CD14-positive monocyte (primary cell): ENCODE measurements at regions not wholly inside any gene's neighbourhood (a gene's known extent, or its start where the extent isn't known, plus 50 kb on each side); places are given as distances from the start of the nearest gene placed in this dataset.

Experiments
- DNase-seq, 3 donors: peaks; one replicate each; pipeline ENCODE4 v3.0.0-alpha.2; 2011 to 2022
- H2AFZ ChIP-seq: 2 replicates; pipeline ENCODE4 v1.6.0; 2012; ENCODE audit warnings: mild to moderate bottlenecking, low read depth, low read length, inconsistent platforms; ENCODE audit not compliant: insufficient read depth, poor library complexity, severe bottlenecking
- H3K27ac ChIP-seq, 2 donors: 1 replicate in 1 of 2; 2 replicates in 1 of 2; pipeline ENCODE4 v1.5.1; 2012 to 2013; ENCODE audit warnings: low read length in 2 of 2, control low read depth in 1 of 2, inconsistent platforms in 1 of 2, low read depth in 1 of 2, mild to moderate bottlenecking in 1 of 2
- H3K27me3 ChIP-seq, 2 donors: one replicate each; pipeline versions ENCODE4 v1.6.0 to v1.6.1; 2011 to 2013; ENCODE audit warnings: low read length in 2 of 2; ENCODE audit not compliant: control insufficient read depth in 2 of 2, insufficient read depth in 2 of 2
- H3K36me3 ChIP-seq, 2 donors: replicated peaks in 1 of 2; 1 replicate in 1 of 2; 2 replicates in 1 of 2; pipeline versions ENCODE4 v1.5.1 to v1.6.1; 2012 to 2013; ENCODE audit warnings: low read length in 2 of 2, control low read depth in 1 of 2, inconsistent platforms in 1 of 2, mild to moderate bottlenecking in 1 of 2; ENCODE audit not compliant: insufficient read depth in 2 of 2, control insufficient read depth in 1 of 2
- H3K4me1 ChIP-seq, 2 donors: 1 replicate in 1 of 2; 2 replicates in 1 of 2; pipeline versions ENCODE4 v1.5.1 to v1.6.1; 2012 to 2013; ENCODE audit warnings: low read length in 2 of 2, control low read depth in 1 of 2, inconsistent platforms in 1 of 2, mild to moderate bottlenecking in 1 of 2, moderate library complexity in 1 of 2; ENCODE audit not compliant: insufficient read depth in 2 of 2, control insufficient read depth in 1 of 2
- H3K4me2 ChIP-seq: replicated peaks from 2 replicates; pipeline ENCODE3; 2012; ENCODE audit warnings: low read length, moderate library complexity, mild to moderate bottlenecking; ENCODE audit not compliant: poor library complexity, severe bottlenecking; ENCODE audit errors: extremely low read depth
- H3K4me3 ChIP-seq, 3 experiments: fragments of 200-600 bp in 1 of 3; sonication (generic) in 1 of 3; replicated peaks in 1 of 3; 1 replicate in 2 of 3; 2 replicates in 1 of 3; pipeline ENCODE4 v1.5.1; 2011 to 2013; ENCODE audit warnings: low read length in 3 of 3, mild to moderate bottlenecking in 3 of 3, control low read depth in 2 of 3, low read depth in 2 of 3, inconsistent platforms in 1 of 3, moderate library complexity in 1 of 3
- H3K79me2 ChIP-seq: 2 replicates; pipeline ENCODE4 v1.6.0; 2012; ENCODE audit warnings: mild to moderate bottlenecking, control low read depth, inconsistent platforms, low read length, moderate library complexity; ENCODE audit not compliant: insufficient read depth
- H3K9ac ChIP-seq: 2 replicates; pipeline ENCODE4 v1.6.0; 2017; ENCODE audit warnings: low read length, mild to moderate bottlenecking; ENCODE audit not compliant: insufficient read depth, poor library complexity, severe bottlenecking
- H3K9me3 ChIP-seq, 2 donors: replicated peaks in 1 of 2; 1 replicate in 1 of 2; 2 replicates in 1 of 2; pipeline versions ENCODE4 v1.5.1 to v1.6.1; 2012 to 2013; ENCODE audit warnings: low read length in 2 of 2, control low read depth in 1 of 2; ENCODE audit not compliant: control insufficient read depth in 1 of 2, insufficient read depth in 1 of 2
- H4K20me1 ChIP-seq: 2 replicates; pipeline ENCODE4 v1.6.0; 2012; ENCODE audit warnings: mild to moderate bottlenecking, low read length, control low read depth, moderate library complexity; ENCODE audit not compliant: insufficient read depth
- H3K27ac Mint-ChIP-seq, 7 donors: one replicate each; pipeline ENCODE4 v1.8.0; 2020; ENCODE audit warnings: mild to moderate bottlenecking in 7 of 7, mixed read lengths in 7 of 7, moderate library complexity in 6 of 7, inconsistent platforms in 2 of 7
- H3K27me3 Mint-ChIP-seq, 3 donors: one replicate each; pipeline ENCODE4 v1.8.0; 2021 to 2022; ENCODE audit warnings: low read depth in 3 of 3, mild to moderate bottlenecking in 3 of 3, mixed read lengths in 3 of 3, moderate library complexity in 3 of 3, inconsistent platforms in 1 of 3
- H3K36me3 Mint-ChIP-seq, 2 donors: one replicate each; pipeline ENCODE4 v1.8.0; 2020; ENCODE audit warnings: mixed read lengths in 2 of 2, inconsistent platforms in 1 of 2, mild to moderate bottlenecking in 1 of 2
- H3K4me1 Mint-ChIP-seq: one replicate; pipeline ENCODE4 v1.8.0; 2020; ENCODE audit warnings: mild to moderate bottlenecking, mixed read lengths
- H3K4me3 Mint-ChIP-seq, 2 donors: one replicate each; pipeline ENCODE4 v1.8.0; 2020; ENCODE audit warnings: mild to moderate bottlenecking in 2 of 2, mixed read lengths in 2 of 2, moderate library complexity in 1 of 2
- H3K9me3 Mint-ChIP-seq, 7 donors: one replicate each; pipeline ENCODE4 v1.8.0; 2020 to 2022; ENCODE audit warnings: mixed read lengths in 7 of 7, mild to moderate bottlenecking in 6 of 7, moderate library complexity in 6 of 7, inconsistent platforms in 2 of 7
- WGBS: methylation state at CpG from one replicate; pipeline ENCODE4 v1.1.5; 2013; ENCODE audit warnings: missing lambda C conversion rate; ENCODE audit not compliant: insufficient coverage; 5-methylcytosine and 5-hydroxymethylcytosine counted together
- intact Hi-C, 2 donors: fragments of 100-400 bp; cut with micrococcal nuclease; formaldehyde crosslinking; loops; one replicate each; pipeline versions ENCODE4 v1.15.0 to v1.15.1; 2023
- TF ChIP-seq, protein P1 (sequence below): fragments of 200-600 bp; IDR thresholded peaks from one replicate; pipeline ENCODE4 v1.8.0; 2022; ENCODE audit warnings: antibody characterized with exemption, mild to moderate bottlenecking

- peaks cover 2 to 6% (median 3%) of the 10 kb centered on the region in 7 donors for H3K9me3 Mint-ChIP-seq
These were observed 1196.9 kb downstream of the NLGN4X start for GRCh38 chrX:5031792-5032191.

DNA sequence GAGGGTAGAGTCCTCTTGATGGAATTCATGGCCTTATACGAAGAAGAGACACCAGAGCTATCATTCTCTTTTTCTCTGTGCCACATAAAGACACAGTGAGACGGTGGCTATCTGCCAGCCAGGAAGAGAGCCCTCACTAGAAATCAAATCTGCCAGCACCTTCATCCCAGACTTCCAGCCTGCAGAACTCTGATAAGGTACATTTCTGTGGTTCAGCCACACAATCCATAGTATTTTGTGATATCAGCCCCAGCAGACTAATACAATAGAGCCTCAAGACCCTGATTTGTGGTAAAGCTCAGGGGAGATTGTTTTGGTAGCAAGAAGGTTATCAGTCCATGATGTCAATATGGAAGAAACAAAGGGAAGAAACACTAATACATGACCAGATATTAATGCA lies 1213.2 kb downstream of the NLGN4X start:
- H3K4me1 Mint-ChIP-seq, result no peaks in the 10 kb centered on the region
- no peak overlapping the region for H3K4me3 Mint-ChIP-seq
- H3K36me3 Mint-ChIP-seq, result no peaks in the 10 kb centered on the region
- H3K27ac Mint-ChIP-seq, result no peak overlapping the region
- no CpG with 5 or more reads among the region's 2 CpGs for WGBS
- no peaks in the 10 kb centered on the region for H3K4me1 ChIP-seq
- no peaks in the 10 kb centered on the region for H3K36me3 ChIP-seq
- H3K9me3 ChIP-seq, result no peaks in the 10 kb centered on the region
- peaks cover 0 to 2% (median 0%) of the 10 kb centered on the region in 7 donors for H3K9me3 Mint-ChIP-seq
- intact Hi-C loops, result no loop called here
- TF ChIP-seq, protein P1, sequence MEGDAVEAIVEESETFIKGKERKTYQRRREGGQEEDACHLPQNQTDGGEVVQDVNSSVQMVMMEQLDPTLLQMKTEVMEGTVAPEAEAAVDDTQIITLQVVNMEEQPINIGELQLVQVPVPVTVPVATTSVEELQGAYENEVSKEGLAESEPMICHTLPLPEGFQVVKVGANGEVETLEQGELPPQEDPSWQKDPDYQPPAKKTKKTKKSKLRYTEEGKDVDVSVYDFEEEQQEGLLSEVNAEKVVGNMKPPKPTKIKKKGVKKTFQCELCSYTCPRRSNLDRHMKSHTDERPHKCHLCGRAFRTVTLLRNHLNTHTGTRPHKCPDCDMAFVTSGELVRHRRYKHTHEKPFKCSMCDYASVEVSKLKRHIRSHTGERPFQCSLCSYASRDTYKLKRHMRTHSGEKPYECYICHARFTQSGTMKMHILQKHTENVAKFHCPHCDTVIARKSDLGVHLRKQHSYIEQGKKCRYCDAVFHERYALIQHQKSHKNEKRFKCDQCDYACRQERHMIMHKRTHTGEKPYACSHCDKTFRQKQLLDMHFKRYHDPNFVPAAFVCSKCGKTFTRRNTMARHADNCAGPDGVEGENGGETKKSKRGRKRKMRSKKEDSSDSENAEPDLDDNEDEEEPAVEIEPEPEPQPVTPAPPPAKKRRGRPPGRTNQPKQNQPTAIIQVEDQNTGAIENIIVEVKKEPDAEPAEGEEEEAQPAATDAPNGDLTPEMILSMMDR, result no peak
- no peak overlapping the region for H2AFZ ChIP-seq
- H3K79me2 ChIP-seq, result no peaks in the 10 kb centered on the region
- no peak for DNase-seq
- peaks cover 0 to 1% (median 0%) of the 10 kb centered on the region in 3 donors for H3K27me3 Mint-ChIP-seq
- no peaks in the 10 kb centered on the region for H4K20me1 ChIP-seq
- H3K27me3 ChIP-seq, result no peaks in the 10 kb centered on the region
- H3K4me3 ChIP-seq, result no peak overlapping the region
- H3K9ac ChIP-seq, result no peak overlapping the region
- no peak overlapping the region for H3K27ac ChIP-seq
- no peak overlapping the region for H3K4me2 ChIP-seq

More at GRCh38 chrX:5031792-5032191, 1196.9 kb downstream of the NLGN4X start:
- Histone ChIP-seq H3K27ac (no peak overlapping the region), H4K20me1 (no peaks in the 10 kb centered on the region), H3K4me2 (no peak overlapping the region), H3K27me3 (no peaks in the 10 kb centered on the region), H3K36me3 (no peaks in the 10 kb centered on the region), H3K79me2 (no peaks in the 10 kb centered on the region), H3K9ac (no peak overlapping the region), H3K9me3 (no peaks in the 10 kb centered on the region), H3K4me3 (no peak overlapping the region), H3K4me1 (no peaks in the 10 kb centered on the region), H2AFZ (no peak overlapping the region)
- Mint-ChIP-seq H3K27ac (no peak overlapping the region), H3K27me3 (peaks cover 0 to 6% (median 0%) of the 10 kb centered on the region in 3 donors), H3K36me3 (no peaks in the 10 kb centered on the region), H3K4me3 (no peak overlapping the region), H3K4me1 (no peaks in the 10 kb centered on the region)
- no peak for DNase-seq
- intact Hi-C loops, result no loop called here
- 93% methylated on average over 3 of the region's 7 CpGs for WGBS
- TF ChIP-seq, protein P1, result no peak
